ENCODE measurements at regions not wholly inside any gene's neighbourhood (a gene's known extent, or its start where the extent isn't known, plus 50 kb on each side); places are given as distances from the start of the nearest gene placed in this dataset.

- TF ChIP-seq CTCF (IDR thresholded peaks at IDR 0.05) (no peak), POLR2A (IDR thresholded peaks at IDR 0.05) (no peak), EP300 (IDR thresholded peaks at IDR 0.05; ENCODE audit: low read depth) (no peak), POLR2AphosphoS5 (IDR thresholded peaks at IDR 0.05) (no peak)
Measured at GRCh38 chr9:78685471-78685870, 388.5 kb downstream of the PSAT1 start.

Measured in transverse colon (tissue), 4 donors.